Osteoblast (primary cell): ENCODE measurements at regions not wholly inside any gene's neighbourhood (a gene's known extent, or its start where the extent isn't known, plus 50 kb on each side); places are given as distances from the start of the nearest gene placed in this dataset.

ENCODE experiments used
- DNase-seq: peaks from one replicate; pipeline ENCODE4 v3.0.0; 2011; ENCODE audit warnings: low spot score, mixed read lengths; ENCODE audit not compliant: insufficient read length; ENCODE audit errors: missing footprints
- H2AFZ ChIP-seq: 2 replicates; pipeline ENCODE4 v1.6.0; 2011; ENCODE audit warnings: mild to moderate bottlenecking, low read length
- H3K27ac ChIP-seq: 2 replicates; pipeline ENCODE4 v1.5.1; 2011; ENCODE audit warnings: mild to moderate bottlenecking, low read depth, low read length, moderate library complexity
- H3K27me3 ChIP-seq: 2 replicates; pipeline ENCODE4 v1.6.0; 2012; ENCODE audit warnings: mild to moderate bottlenecking, control low read depth, inconsistent platforms, low read length, moderate library complexity; ENCODE audit not compliant: insufficient read depth
- H3K36me3 ChIP-seq: 2 replicates; pipeline ENCODE4 v1.5.1; 2011; ENCODE audit warnings: mild to moderate bottlenecking, low read length, control low read depth, moderate library complexity; ENCODE audit not compliant: insufficient read depth
- H3K4me1 ChIP-seq: 2 replicates; pipeline ENCODE4 v1.5.1; 2011; ENCODE audit warnings: mild to moderate bottlenecking, low read length, control low read depth, moderate library complexity; ENCODE audit not compliant: insufficient read depth
- H3K4me2 ChIP-seq: 2 replicates; pipeline ENCODE4 v1.6.0; 2011; ENCODE audit warnings: mild to moderate bottlenecking, low read length; ENCODE audit not compliant: insufficient read depth
- H3K4me3 ChIP-seq: fragments of 200-600 bp; sonication (generic); 3 replicates; pipeline ENCODE4 v1.5.1; 2012; ENCODE audit warnings: mild to moderate bottlenecking, low read length, inconsistent platforms; ENCODE audit not compliant: insufficient read depth
- H3K79me2 ChIP-seq: 2 replicates; pipeline ENCODE4 v1.6.0; 2012; ENCODE audit warnings: mild to moderate bottlenecking, low read length, control low read depth, inconsistent platforms; ENCODE audit not compliant: insufficient read depth
- H3K9me3 ChIP-seq: 2 replicates; pipeline ENCODE4 v1.5.1; 2011; ENCODE audit warnings: low read depth, low read length, control low read depth
- H4K20me1 ChIP-seq: 2 replicates; pipeline ENCODE4 v1.6.0; 2012; ENCODE audit warnings: mild to moderate bottlenecking, low read length, control low read depth; ENCODE audit not compliant: insufficient read depth
- CTCF ChIP-seq: IDR thresholded peaks from 2 replicates; pipeline ENCODE4 v1.5.1; 2011; ENCODE audit warnings: mild to moderate bottlenecking, low read depth, low read length, moderate library complexity; ENCODE audit errors: extremely low read depth

- no peaks in the 10 kb centered on the region for H3K36me3 ChIP-seq
These were observed 155.5 kb upstream of the TMC3 start for GRCh38 chr15:81529481-81529880.

GRCh38 chr15:81526029-81526428, 152.0 kb upstream of the TMC3 start:
- H3K4me2 ChIP-seq = no peak overlapping the region
- H3K36me3 ChIP-seq = no peaks in the 10 kb centered on the region
- H3K27ac ChIP-seq = no peak overlapping the region
- H3K4me3 ChIP-seq = no peak overlapping the region
- no peaks in the 10 kb centered on the region for H3K9me3 ChIP-seq
- no peaks in the 10 kb centered on the region for H3K79me2 ChIP-seq
- H3K27me3 ChIP-seq = no peaks in the 10 kb centered on the region
- DNase-seq = no peak
- peaks cover 12% of the 10 kb centered on the region for H3K4me1 ChIP-seq
- H2AFZ ChIP-seq = no peak overlapping the region
- no peaks in the 10 kb centered on the region for H4K20me1 ChIP-seq
- no peak for TF ChIP-seq CTCF

More at GRCh38 chr15:81529481-81529880, 155.5 kb upstream of the TMC3 start:
- Histone ChIP-seq H3K4me2 (no peak overlapping the region), H3K27ac (no peak overlapping the region), H4K20me1 (no peaks in the 10 kb centered on the region), H2AFZ (no peak overlapping the region), H3K4me1 (peaks cover 25% of the 10 kb centered on the region), H3K27me3 (no peaks in the 10 kb centered on the region), H3K79me2 (no peaks in the 10 kb centered on the region), H3K9me3 (no peaks in the 10 kb centered on the region), H3K4me3 (no peak overlapping the region)
- DNase-seq = no peak
- TF ChIP-seq CTCF = no peak

GRCh38 chr15:81524496-81524895, 150.5 kb upstream of the TMC3 start:
- H3K4me2 ChIP-seq = no peak overlapping the region
- no peaks in the 10 kb centered on the region for H3K9me3 ChIP-seq
- no peaks in the 10 kb centered on the region for H3K36me3 ChIP-seq
- no peaks in the 10 kb centered on the region for H3K79me2 ChIP-seq
- no peak overlapping the region for H3K4me3 ChIP-seq
- no peak for TF ChIP-seq CTCF
- H3K4me1 ChIP-seq = peaks cover 2% of the 10 kb centered on the region
- H3K27me3 ChIP-seq = no peaks in the 10 kb centered on the region
- H4K20me1 ChIP-seq = no peaks in the 10 kb centered on the region
- H3K27ac ChIP-seq = no peak overlapping the region
- no peak overlapping the region for H2AFZ ChIP-seq
- no peak for DNase-seq

- TF ChIP-seq CTCF = no peak
- Histone ChIP-seq H2AFZ (no peak overlapping the region), H4K20me1 (no peaks in the 10 kb centered on the region), H3K4me3 (no peak overlapping the region), H3K27ac (no peak overlapping the region), H3K4me1 (no peaks in the 10 kb centered on the region), H3K27me3 (no peaks in the 10 kb centered on the region), H3K36me3 (no peaks in the 10 kb centered on the region), H3K79me2 (no peaks in the 10 kb centered on the region), H3K9me3 (no peaks in the 10 kb centered on the region), H3K4me2 (no peak overlapping the region)
- no peak for DNase-seq
These were observed 149.9 kb upstream of the TMC3 start for GRCh38 chr15:81523867-81524266.
